Keratinocyte (primary cell): ENCODE measurements at regions not wholly inside any gene's neighbourhood (a gene's known extent, or its start where the extent isn't known, plus 50 kb on each side); places are given as distances from the start of the nearest gene placed in this dataset.

Experiments
- DNase-seq: peaks from one replicate; pipeline ENCODE4 v3.0.0-alpha.2; 2011; ENCODE audit warnings: low read depth, missing footprints, low spot score
- FAIRE-seq: peaks from 2 replicates; lab custom pipeline; 2011; peaks lifted over from hg19 to GRCh38; lab: Jason Lieb, UNC
- H2AFZ ChIP-seq: 2 replicates; pipeline ENCODE4 v1.6.0; 2012; ENCODE audit warnings: low read length, control low read depth, inconsistent platforms; ENCODE audit not compliant: control insufficient read depth
- H3K27ac ChIP-seq: 2 replicates; pipeline ENCODE4 v1.5.1; 2011; ENCODE audit warnings: low read length; ENCODE audit not compliant: control insufficient read depth, insufficient read depth
- H3K27me3 ChIP-seq: 3 replicates; pipeline ENCODE4 v1.6.0; 2011; ENCODE audit warnings: low read length; ENCODE audit not compliant: control insufficient read depth, insufficient read depth; ENCODE audit errors: extremely low read depth
- H3K36me3 ChIP-seq, 2 experiments: 2 replicates in 1 of 2; 3 replicates in 1 of 2; pipeline ENCODE4 v1.5.1; 2011; ENCODE audit warnings: low read length in 2 of 2, mild to moderate bottlenecking in 1 of 2; ENCODE audit not compliant: control insufficient read depth in 2 of 2, insufficient read depth in 2 of 2; ENCODE audit errors: extremely low read depth in 1 of 2
- H3K4me1 ChIP-seq: 3 replicates; pipeline ENCODE4 v1.5.1; 2011; ENCODE audit warnings: low read length; ENCODE audit not compliant: control insufficient read depth, insufficient read depth; ENCODE audit errors: extremely low read depth
- H3K4me2 ChIP-seq: 3 replicates; pipeline ENCODE4 v1.6.0; 2011; ENCODE audit warnings: low read depth, low read length; ENCODE audit not compliant: control insufficient read depth, insufficient read depth; ENCODE audit errors: extremely low read depth
- H3K4me3 ChIP-seq, 3 experiments: fragments of 200-600 bp in 1 of 3; sonication (generic) in 1 of 3; 2 replicates in 2 of 3; 3 replicates in 1 of 3; pipeline ENCODE4 v1.5.1; 2011 to 2016; ENCODE audit warnings: low read length in 3 of 3, mild to moderate bottlenecking in 3 of 3, control low read depth in 2 of 3, inconsistent platforms in 1 of 3, low read depth in 1 of 3, mixed read lengths in 1 of 3, mixed run types in 1 of 3, moderate library complexity in 1 of 3; ENCODE audit not compliant: control insufficient read depth in 2 of 3, insufficient read depth in 2 of 3; ENCODE audit errors: extremely low read depth in 1 of 3
- H3K79me2 ChIP-seq: 2 replicates; pipeline ENCODE4 v1.6.0; 2012; ENCODE audit warnings: low read length; ENCODE audit not compliant: control insufficient read depth, insufficient read depth
- H3K9ac ChIP-seq: 3 replicates; pipeline ENCODE4 v1.6.0; 2011; ENCODE audit warnings: low read length; ENCODE audit not compliant: control insufficient read depth, insufficient read depth; ENCODE audit errors: extremely low read depth
- H3K9me1 ChIP-seq: 3 replicates; pipeline ENCODE4 v1.6.0; 2011; ENCODE audit warnings: low read length; ENCODE audit not compliant: control insufficient read depth, insufficient read depth; ENCODE audit errors: extremely low read depth
- H3K9me3 ChIP-seq: 2 replicates; pipeline ENCODE4 v1.5.1; 2012; ENCODE audit warnings: low read depth, low read length; ENCODE audit not compliant: control insufficient read depth
- H4K20me1 ChIP-seq: 3 replicates; pipeline ENCODE4 v1.6.0; 2011; ENCODE audit warnings: low read length; ENCODE audit not compliant: control insufficient read depth, insufficient read depth; ENCODE audit errors: extremely low read depth
- CTCF ChIP-seq, 3 experiments: IDR thresholded peaks in 1 of 3; conservative IDR thresholded peaks in 1 of 3; optimal IDR thresholded peaks in 1 of 3; 2 replicates in 2 of 3; 3 replicates in 1 of 3; pipeline versions ENCODE3 to v1.5.1; 2011; ENCODE audit warnings: low read length in 3 of 3, mild to moderate bottlenecking in 3 of 3, moderate library complexity in 2 of 3, control low read depth in 1 of 3, inconsistent platforms in 1 of 3; ENCODE audit not compliant: insufficient read depth in 2 of 3; ENCODE audit errors: extremely low read depth in 1 of 3
- EZH2 ChIP-seq: IDR thresholded peaks from one replicate; pipeline ENCODE4 v1.6.1; 2012; ENCODE audit warnings: inconsistent platforms, mild to moderate bottlenecking, low read length, moderate library complexity
- dilution Hi-C: fragments of 300-500 bp; cut with MboI; formaldehyde crosslinking; loops from one replicate; pipeline ENCODE4 v1.7.0; 2020; ENCODE audit warnings: low sequenced_read_pairs; ENCODE audit not compliant: extremely low pct_ligation_motif_present

- no peak for FAIRE-seq
- peaks cover 14% of the 10 kb centered on the region for H3K4me1 ChIP-seq
Observed at GRCh38 chr5:125870256-125870655, 553.0 kb upstream of the GRAMD2B start.

GRCh38 chr5:125874057-125874456 lies 549.2 kb upstream of the GRAMD2B start:
- Histone ChIP-seq H2AFZ (no peak overlapping the region), H3K27me3 (no peaks in the 10 kb centered on the region), H3K79me2 (no peaks in the 10 kb centered on the region), H3K4me3 (no peak overlapping the region), H3K4me2 (no peak overlapping the region), H4K20me1 (no peaks in the 10 kb centered on the region), H3K4me1 (peaks cover 6% of the 10 kb centered on the region), H3K36me3 (no peaks in the 10 kb centered on the region), H3K9me1 (no peaks in the 10 kb centered on the region), H3K9ac (no peak overlapping the region), H3K27ac (no peak overlapping the region), H3K9me3 (no peaks in the 10 kb centered on the region)
- no peak for FAIRE-seq
- no peak for DNase-seq
- dilution Hi-C loops, result no loop called here
- TF ChIP-seq EZH2 (no peak), CTCF (optimal IDR thresholded peaks at IDR 0.05 in 1 of 3, IDR thresholded peaks at IDR 0.05 in 1 of 3, conservative IDR thresholded peaks at IDR 0.05 in 1 of 3; ENCODE audit: extremely low read depth in 1 of 3, insufficient read depth in 2 of 3, low read length in 3 of 3) (no peak)

More at GRCh38 chr5:125870256-125870655, 553.0 kb upstream of the GRAMD2B start:
- Histone ChIP-seq H3K4me3 (no peak overlapping the region), H3K27me3 (no peaks in the 10 kb centered on the region), H3K9ac (no peak overlapping the region), H3K79me2 (no peaks in the 10 kb centered on the region), H3K9me3 (no peaks in the 10 kb centered on the region), H2AFZ (no peak overlapping the region), H3K9me1 (no peaks in the 10 kb centered on the region), H3K27ac (no peak overlapping the region), H3K4me2 (no peak overlapping the region), H4K20me1 (no peaks in the 10 kb centered on the region), H3K36me3 (no peaks in the 10 kb centered on the region)
- dilution Hi-C loops, result no loop called here
- no peak for DNase-seq
- no peak for TF ChIP-seq EZH2
- no peak for TF ChIP-seq CTCF (optimal IDR thresholded peaks at IDR 0.05 in 1 of 3, IDR thresholded peaks at IDR 0.05 in 1 of 3, conservative IDR thresholded peaks at IDR 0.05 in 1 of 3; ENCODE audit: extremely low read depth in 1 of 3, insufficient read depth in 2 of 3, low read length in 3 of 3)
